Thyroid gland (tissue), 4 donors: ENCODE measurements at regions not wholly inside any gene's neighbourhood (a gene's known extent, or its start where the extent isn't known, plus 50 kb on each side); places are given as distances from the start of the nearest gene placed in this dataset.

Source experiments
- POLR2A ChIP-seq, 2 donors: fragments of 450-650 bp; IDR thresholded peaks; one replicate each; pipeline ENCODE4 v1.6.1; 2017; ENCODE audit warnings: antibody characterized with exemption in 2 of 2, mild to moderate bottlenecking in 2 of 2, moderate library complexity in 1 of 2
- TF ChIP-seq, protein P1 (sequence below), 6 experiments: fragments of 200-600 bp in 3 of 6; fragments of 450-650 bp in 3 of 6; sonication (generic) in 3 of 6; IDR thresholded peaks; one replicate each; pipeline ENCODE4 v1.5.1; 2016 to 2019; ENCODE audit warnings: antibody characterized with exemption in 6 of 6, mild to moderate bottlenecking in 2 of 6, inconsistent platforms in 1 of 6, moderate library complexity in 1 of 6

DNA sequence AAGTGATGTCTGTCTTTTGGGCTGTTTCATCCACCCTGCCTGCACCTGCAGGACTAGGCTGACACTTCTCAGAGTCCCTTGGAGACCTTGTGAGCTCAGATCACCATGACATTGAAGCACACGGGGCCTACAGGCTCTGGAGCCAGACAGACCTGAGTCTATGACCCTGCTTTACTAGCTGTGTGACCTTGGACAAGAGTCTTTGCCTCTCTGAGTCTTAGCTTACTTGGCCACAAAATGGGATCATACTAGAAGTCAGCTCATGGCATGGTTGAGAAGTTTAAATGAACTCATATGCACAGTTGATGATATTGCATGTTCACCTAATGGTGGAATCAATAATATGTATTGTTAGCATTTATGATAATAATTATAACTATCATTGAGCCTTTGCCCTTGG lies 102.9 kb upstream of the SMAD3 start:
- TF ChIP-seq, protein P1, sequence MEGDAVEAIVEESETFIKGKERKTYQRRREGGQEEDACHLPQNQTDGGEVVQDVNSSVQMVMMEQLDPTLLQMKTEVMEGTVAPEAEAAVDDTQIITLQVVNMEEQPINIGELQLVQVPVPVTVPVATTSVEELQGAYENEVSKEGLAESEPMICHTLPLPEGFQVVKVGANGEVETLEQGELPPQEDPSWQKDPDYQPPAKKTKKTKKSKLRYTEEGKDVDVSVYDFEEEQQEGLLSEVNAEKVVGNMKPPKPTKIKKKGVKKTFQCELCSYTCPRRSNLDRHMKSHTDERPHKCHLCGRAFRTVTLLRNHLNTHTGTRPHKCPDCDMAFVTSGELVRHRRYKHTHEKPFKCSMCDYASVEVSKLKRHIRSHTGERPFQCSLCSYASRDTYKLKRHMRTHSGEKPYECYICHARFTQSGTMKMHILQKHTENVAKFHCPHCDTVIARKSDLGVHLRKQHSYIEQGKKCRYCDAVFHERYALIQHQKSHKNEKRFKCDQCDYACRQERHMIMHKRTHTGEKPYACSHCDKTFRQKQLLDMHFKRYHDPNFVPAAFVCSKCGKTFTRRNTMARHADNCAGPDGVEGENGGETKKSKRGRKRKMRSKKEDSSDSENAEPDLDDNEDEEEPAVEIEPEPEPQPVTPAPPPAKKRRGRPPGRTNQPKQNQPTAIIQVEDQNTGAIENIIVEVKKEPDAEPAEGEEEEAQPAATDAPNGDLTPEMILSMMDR (IDR thresholded peaks at IDR 0.05), result no peak
- no peak for TF ChIP-seq POLR2A (IDR thresholded peaks at IDR 0.05)
